ENCODE measurements at regions not wholly inside any gene's neighbourhood (a gene's known extent, or its start where the extent isn't known, plus 50 kb on each side); places are given as distances from the start of the nearest gene placed in this dataset.
A peak's percentile ranks its signal among the peaks of the same experiment; 100 is the strongest.

- Histone ChIP-seq H3K9me3 (ENCODE audit: low read depth) (no peaks in the 10 kb centered on the region), H3K79me2 (no peaks in the 10 kb centered on the region), H3K9me2 (replicated peaks; ENCODE audit: insufficient read depth) (no peaks in the 10 kb centered on the region), H3K36me3 (replicated peaks; ENCODE audit: insufficient read depth, low read depth) (no peaks in the 10 kb centered on the region), H4K20me1 (ENCODE audit: insufficient read depth, poor library complexity, severe bottlenecking) (no peaks in the 10 kb centered on the region), H3K27ac (no peak overlapping the region), H3K4me3 (no peak overlapping the region), H3K27me3 (no peaks in the 10 kb centered on the region), H3K4me1 (ENCODE audit: insufficient read depth) (no peaks in the 10 kb centered on the region), H2AFZ (no peak overlapping the region), H3K4me2 (no peak overlapping the region)
- DNase-seq (ENCODE audit: low spot score), result no peak
- TF ChIP-seq EZH2 (IDR thresholded peaks at IDR 0.05; ENCODE audit: borderline replicate concordance) (no peak), CTCF (IDR thresholded peaks at IDR 0.05; ENCODE audit: poor library complexity) (no peak), EZH2phosphoT487 (IDR thresholded peaks at IDR 0.05; ENCODE audit: low read depth, severe bottlenecking, unreplicated experiment) (no peak)
- WGBS (ENCODE audit: low lambda C conversion rate, missing lambda C conversion rate), result 74% methylated on average over 3 of the region's 3 CpGs
Measured at GRCh38 chr3:185988816-185989175, 51.0 kb upstream of the TRA2B start.

GRCh38 chr3:185988080-185988815 lies 50.4 kb upstream of the TRA2B start:
- H3K27me3 ChIP-seq, result no peaks in the 10 kb centered on the region
- no peak overlapping the region for H3K4me2 ChIP-seq
- H3K79me2 ChIP-seq, result no peaks in the 10 kb centered on the region
- H3K4me1 ChIP-seq (ENCODE audit: insufficient read depth), result no peaks in the 10 kb centered on the region
- no peaks in the 10 kb centered on the region for H3K9me2 ChIP-seq (replicated peaks; ENCODE audit: insufficient read depth)
- H3K4me3 ChIP-seq, result no peak overlapping the region
- H3K9me3 ChIP-seq (ENCODE audit: low read depth), result no peaks in the 10 kb centered on the region
- 84% methylated on average over 3 of the region's 3 CpGs for WGBS (ENCODE audit: low lambda C conversion rate, missing lambda C conversion rate)
- no peak overlapping the region for H3K27ac ChIP-seq
- TF ChIP-seq EZH2 (IDR thresholded peaks at IDR 0.05; ENCODE audit: borderline replicate concordance), result no peak
- TF ChIP-seq CTCF (IDR thresholded peaks at IDR 0.05; ENCODE audit: poor library complexity), result peak; percentile 9
- H2AFZ ChIP-seq, result no peak overlapping the region
- DNase-seq (ENCODE audit: low spot score), result no peak
- no peaks in the 10 kb centered on the region for H4K20me1 ChIP-seq (ENCODE audit: insufficient read depth, poor library complexity, severe bottlenecking)
- no peaks in the 10 kb centered on the region for H3K36me3 ChIP-seq (replicated peaks; ENCODE audit: insufficient read depth, low read depth)
